A549 (cell line): ENCODE measurements at regions not wholly inside any gene's neighbourhood (a gene's known extent, or its start where the extent isn't known, plus 50 kb on each side); places are given as distances from the start of the nearest gene placed in this dataset.

Experiments used
- CHD4 ChIP-seq: fragments of 200-600 bp; sonication (generic); IDR thresholded peaks from 2 replicates; pipeline ENCODE4 v1.6.1; 2016; ENCODE audit warnings: antibody characterized with exemption, mild to moderate bottlenecking, borderline replicate concordance
- ESRRA ChIP-seq: fragments of 150-350 bp; IDR thresholded peaks from 2 replicates; pipeline ENCODE4 v1.6.1; 2014; ENCODE audit warnings: mild to moderate bottlenecking, low read length, borderline replicate concordance
- RAD21 ChIP-seq, 2 experiments: fragments of >200 bp in 1 of 2; sonication (Bioruptor Twin) in 1 of 2; formaldehyde crosslinking in 1 of 2; IDR thresholded peaks in 1 of 2; conservative IDR thresholded peaks in 1 of 2; 2 replicates in 1 of 2; 3 replicates in 1 of 2; pipeline ENCODE4 v1.6.1; 2012 to 2018; ENCODE audit warnings: inconsistent platforms in 1 of 2

DNA sequence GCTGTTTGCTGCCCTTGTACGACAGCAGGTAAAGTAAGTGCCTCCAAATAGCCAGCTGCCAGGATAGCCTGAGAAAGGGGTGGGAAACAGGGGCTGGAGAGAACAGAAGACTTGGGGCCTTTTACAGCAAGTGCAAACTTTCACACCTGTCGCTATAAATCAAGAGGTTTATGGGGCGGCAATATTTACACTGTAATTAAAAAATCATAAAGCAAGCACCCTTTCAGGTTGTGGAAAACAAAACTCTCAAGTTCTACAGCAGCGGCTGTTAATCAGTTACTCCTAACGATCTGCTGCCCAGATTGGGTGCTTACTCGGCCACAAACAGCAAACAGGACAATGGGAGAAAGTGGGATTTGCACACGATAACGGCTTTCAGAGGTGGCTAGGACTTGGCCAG is 359.5 kb upstream of the ETAA1 start:
- TF ChIP-seq RAD21 (conservative IDR thresholded peaks at IDR 0.05 in 1 of 2, IDR thresholded peaks at IDR 0.05 in 1 of 2) (no peak), CHD4 (no peak), ESRRA (no peak)
